RWPE1 (cell line): ENCODE measurements at regions not wholly inside any gene's neighbourhood (a gene's known extent, or its start where the extent isn't known, plus 50 kb on each side); places are given as distances from the start of the nearest gene placed in this dataset.

Experiments used
- CTCF ChIA-PET: fragments of 350-600 bp; sonication (Branson Sonifier 250); formaldehyde crosslinking; extraction: SDS; loops from one replicate; lab custom pipeline; 2021; lab: Yijun Ruan, JAX
- POLR2A ChIA-PET: fragments of 400-600 bp; formaldehyde crosslinking; extraction: SDS; loops from one replicate; lab custom pipeline; 2020; ENCODE audit warnings: antibody characterized with exemption; ENCODE audit not compliant: low non-redundant PET; lab: Yijun Ruan, JAX
- DNase-seq: peaks from one replicate; pipeline ENCODE4 v3.0.0; 2012; ENCODE audit warnings: low spot score
- H3K27ac ChIP-seq: fragments of 450-650 bp; 2 replicates; pipeline ENCODE4 v1.5.1; 2017
- CTCF ChIP-seq: fragments of 450-650 bp; conservative IDR thresholded peaks from 2 replicates; pipeline ENCODE4 v1.5.1; 2017; ENCODE audit warnings: low read depth, mild to moderate bottlenecking

DNA sequence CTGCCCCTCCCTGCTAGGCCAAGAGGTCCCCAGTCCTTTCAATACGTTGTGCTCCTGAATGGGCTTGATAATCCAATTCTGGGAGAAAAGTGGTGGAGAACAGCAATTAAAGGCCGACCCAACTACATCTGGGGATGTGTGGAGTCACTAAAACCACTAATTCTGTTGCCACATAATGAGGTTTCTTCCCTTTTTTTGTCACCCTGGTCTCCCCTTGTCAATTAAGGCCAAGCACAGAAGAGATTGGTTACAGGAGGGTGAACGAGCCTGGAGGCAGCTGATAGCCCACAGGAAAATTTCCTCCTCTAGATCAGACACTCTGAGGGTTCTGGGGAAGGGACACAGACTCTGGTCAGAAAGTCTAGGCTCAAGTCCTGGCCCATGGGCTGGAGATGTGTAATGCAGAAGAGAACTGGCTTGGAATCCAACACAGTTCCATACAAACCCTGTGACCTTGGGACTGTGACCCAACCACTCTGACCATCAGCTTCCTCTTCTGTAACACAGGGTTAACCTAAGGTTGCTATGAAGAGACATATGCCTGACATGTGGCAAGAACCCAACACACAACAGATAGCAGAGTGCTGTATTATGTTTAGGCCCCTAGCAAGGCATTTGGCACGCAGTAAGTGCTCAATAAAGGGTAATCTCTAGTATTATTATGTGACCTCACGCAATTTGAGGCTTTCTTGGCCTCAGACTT lies 146.4 kb downstream of the CHST1 start:
- ChIA-PET POLR2A (no interaction called here), CTCF (no interaction called here)
- DNase-seq: no peak
- H3K27ac ChIP-seq: no peak overlapping the region
- TF ChIP-seq CTCF: no peak

- POLR2A ChIA-PET: no interaction called here
- DNase-seq: no peak
- CTCF ChIA-PET: no interaction called here
- no peak overlapping the region for H3K27ac ChIP-seq
- no peak for TF ChIP-seq CTCF
Measured at GRCh38 chr11:45518141-45518832, 147.1 kb downstream of the CHST1 start.

GRCh38 chr11:45517171-45517770 lies 148.2 kb downstream of the CHST1 start:
- ChIA-PET POLR2A (no interaction called here), CTCF (no interaction called here)
- no peak overlapping the region for H3K27ac ChIP-seq
- no peak for DNase-seq
- TF ChIP-seq CTCF: no peak

DNA sequence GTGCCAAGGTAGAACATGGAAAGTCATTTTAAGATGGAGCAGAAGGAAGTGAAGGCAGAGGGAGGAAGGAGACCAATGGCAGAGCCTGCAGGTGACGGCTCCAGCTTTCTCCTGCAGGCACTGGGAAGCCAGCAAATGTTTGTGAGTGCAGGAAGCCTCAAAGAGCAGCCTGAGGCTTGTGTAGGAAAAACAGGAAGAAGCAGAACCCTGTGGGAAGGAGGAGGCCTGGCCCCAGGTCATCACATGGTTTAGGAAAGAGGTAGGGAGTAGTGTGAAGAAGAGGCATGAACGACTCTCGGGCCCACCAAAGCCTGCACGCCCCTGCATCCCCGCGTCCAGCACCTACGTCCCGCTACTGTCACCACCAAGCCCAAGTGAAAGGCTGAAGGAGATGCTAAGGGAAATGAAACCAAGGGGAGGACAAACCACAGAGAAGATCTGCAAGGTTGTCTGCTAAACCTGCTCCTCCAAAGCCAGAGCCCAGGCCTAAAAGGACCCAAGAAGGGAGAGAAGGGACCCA lies 151.5 kb downstream of the CHST1 start:
- H3K27ac ChIP-seq: no peak overlapping the region
- no peak for TF ChIP-seq CTCF
- ChIA-PET CTCF (interaction anchor here (0.7 kb wide), 1 partner anchor 133 kb away, joined by 7 read pairs; no protein-coding TSS in a partner anchor), POLR2A (no interaction called here)
- DNase-seq: no peak

- ChIA-PET CTCF (no interaction called here), POLR2A (no interaction called here)
- DNase-seq: no peak
- no peak overlapping the region for H3K27ac ChIP-seq
- TF ChIP-seq CTCF: no peak
Measured at GRCh38 chr11:45512471-45513148, 152.8 kb downstream of the CHST1 start.

GRCh38 chr11:45511566-45511965 lies 153.9 kb downstream of the CHST1 start:
- POLR2A ChIA-PET: no interaction called here
- no peak overlapping the region for H3K27ac ChIP-seq
- TF ChIP-seq CTCF: no peak
- CTCF ChIA-PET: no interaction called here
- no peak for DNase-seq
